ENCODE measurements at regions not wholly inside any gene's neighbourhood (a gene's known extent, or its start where the extent isn't known, plus 50 kb on each side); places are given as distances from the start of the nearest gene placed in this dataset.

- 74 to 77% methylated on average over 2 of the region's 2 CpGs for WGBS, 2 donors
- no peaks in the 10 kb centered on the region for H3K4me1 ChIP-seq
- TF ChIP-seq CTCF (IDR thresholded peaks at IDR 0.05) (no peak), POLR2A (IDR thresholded peaks at IDR 0.05) (no peak)
- ATAC-seq (no peak), DNase-seq (no peak)
- H3K4me3 ChIP-seq = no peak overlapping the region
- no peak overlapping the region for H3K27ac ChIP-seq
- intact Hi-C loops (cut with DNase I) = no loop called here
- no peaks in the 10 kb centered on the region for H3K9me3 ChIP-seq
- no peaks in the 10 kb centered on the region for H3K27me3 ChIP-seq
- H3K36me3 ChIP-seq (replicated peaks in 1 of 2; ENCODE audit: insufficient read depth in 1 of 2, low read depth in 2 of 2) = no peaks in the 10 kb centered on the region
Observed at GRCh38 chr4:96566755-96567154, 726.9 kb downstream of the PDHA2 start.

- Histone ChIP-seq H3K27ac (no peak overlapping the region), H3K36me3 (replicated peaks in 1 of 2; ENCODE audit: insufficient read depth in 1 of 2, low read depth in 2 of 2) (no peaks in the 10 kb centered on the region), H3K4me1 (no peaks in the 10 kb centered on the region), H3K4me3 (no peak overlapping the region), H3K9me3 (no peaks in the 10 kb centered on the region), H3K27me3 (no peaks in the 10 kb centered on the region)
- TF ChIP-seq CTCF (IDR thresholded peaks at IDR 0.05) = no peak
- no peak for TF ChIP-seq POLR2A (IDR thresholded peaks at IDR 0.05)
- no peak for ATAC-seq
- DNase-seq = no peak
- WGBS, 2 donors = 59 to 68% methylated on average over 2 of the region's 2 CpGs
- intact Hi-C loops (cut with DNase I) = no loop called here
Observed at GRCh38 chr4:96585304-96585703, 745.4 kb downstream of the PDHA2 start.

GRCh38 chr4:96593422-96593821 is 753.5 kb downstream of the PDHA2 start:
- WGBS, 2 donors = 0 to 14% methylated on average over 2 of the region's 2 CpGs
- Histone ChIP-seq H3K4me1 (peaks cover 13% of the 10 kb centered on the region), H3K36me3 (replicated peaks in 1 of 2; ENCODE audit: insufficient read depth in 1 of 2, low read depth in 2 of 2) (no peaks in the 10 kb centered on the region), H3K9me3 (no peaks in the 10 kb centered on the region), H3K4me3 (no peak overlapping the region), H3K27me3 (no peaks in the 10 kb centered on the region), H3K27ac (peak overlapping the region in 3 of 4 donors; percentile 25 to 69 (median 48))
- intact Hi-C loops (cut with DNase I) = no loop called here
- DNase-seq (peak; percentile 69 to 82 (median 77)), ATAC-seq (peak; percentile 96)
- TF ChIP-seq CTCF (IDR thresholded peaks at IDR 0.05) (no peak), POLR2A (IDR thresholded peaks at IDR 0.05) (no peak)

GRCh38 chr4:96598465-96598864 is 758.6 kb downstream of the PDHA2 start:
- intact Hi-C loops (cut with DNase I) = no loop called here
- WGBS, 2 donors = 13 to 26% methylated on average over 6 of the region's 6 CpGs
- ATAC-seq (peak; percentile 75), DNase-seq (peak; percentile 47 to 71 (median 58))
- Histone ChIP-seq H3K36me3 (replicated peaks in 1 of 2; ENCODE audit: insufficient read depth in 1 of 2, low read depth in 2 of 2) (no peaks in the 10 kb centered on the region), H3K9me3 (no peaks in the 10 kb centered on the region), H3K27ac (peak overlapping the region in 2 of 4 donors; percentile 18 to 52), H3K4me1 (peaks cover 23% of the 10 kb centered on the region), H3K27me3 (no peaks in the 10 kb centered on the region), H3K4me3 (no peak overlapping the region)
- TF ChIP-seq CTCF (IDR thresholded peaks at IDR 0.05) = no peak
- TF ChIP-seq POLR2A (IDR thresholded peaks at IDR 0.05) = no peak

GRCh38 chr4:96599752-96600151 is 759.9 kb downstream of the PDHA2 start:
- Histone ChIP-seq H3K27me3 (no peaks in the 10 kb centered on the region), H3K4me1 (peaks cover 17% of the 10 kb centered on the region), H3K36me3 (replicated peaks in 1 of 2; ENCODE audit: insufficient read depth in 1 of 2, low read depth in 2 of 2) (no peaks in the 10 kb centered on the region), H3K4me3 (no peak overlapping the region), H3K27ac (no peak overlapping the region), H3K9me3 (no peaks in the 10 kb centered on the region)
- no peak for TF ChIP-seq CTCF (IDR thresholded peaks at IDR 0.05)
- no peak for TF ChIP-seq POLR2A (IDR thresholded peaks at IDR 0.05)
- intact Hi-C loops (cut with DNase I) = no loop called here
- 45 to 54% methylated on average over 4 of the region's 4 CpGs for WGBS, 2 donors
- ATAC-seq (no peak), DNase-seq (no peak)

All from body of pancreas (tissue), 4 donors.